HepG2 (cell line): ENCODE measurements at regions not wholly inside any gene's neighbourhood (a gene's known extent, or its start where the extent isn't known, plus 50 kb on each side); places are given as distances from the start of the nearest gene placed in this dataset.

Experiments used
- ATAC-seq: fragments of 200-7000 bp; cut with Tn5 transposase; 3 replicates; pipeline ENCODE4 v1.9.1; 2020; ENCODE audit warnings: mild to moderate bottlenecking, moderate library complexity
- BruUV-seq: library from RNA; stranded (reverse); fragments of 400-500 nt; replicated peaks from 2 replicates; lab custom pipeline; 2021; lab: Mats Ljungman, UMichigan
- CTCF ChIA-PET: fragments of 300-600 bp; formaldehyde crosslinking; extraction: SDS; loops from one replicate; lab custom pipeline; 2021; ENCODE audit warnings: low total read pairs, inconsistent platforms, low intra/inter-chr PET ratio; lab: Yijun Ruan, JAX
- POLR2A ChIA-PET: fragments of 350-600 bp; sonication (Branson Sonifier 250); formaldehyde crosslinking; loops from one replicate; lab custom pipeline; 2020; ENCODE audit warnings: antibody characterized with exemption, inconsistent platforms; lab: Yijun Ruan, JAX
- DNase-seq: peaks from one replicate; pipeline ENCODE4 v3.0.0-alpha.2; 2015; ENCODE audit warnings: low spot score
- FAIRE-seq: peaks from 3 replicates; lab custom pipeline; 2011; peaks lifted over from hg19 to GRCh38; lab: Jason Lieb, UNC
- H2AFZ ChIP-seq: one replicate; pipeline ENCODE4 v1.6.1; 2011; ENCODE audit warnings: low read length, inconsistent platforms
- H3K27ac ChIP-seq: fragments of 300-600 bp; 3 replicates; pipeline ENCODE4 v1.8.0; 2011; ENCODE audit warnings: mixed run types, mild to moderate bottlenecking, mixed read lengths, low read length, inconsistent platforms; ENCODE audit not compliant: insufficient read depth; ENCODE audit errors: extremely low read length
- H3K27me3 ChIP-seq, 2 experiments: fragments of 200-600 bp in 1 of 2; 2 replicates in 1 of 2; 3 replicates in 1 of 2; pipeline versions ENCODE4 v1.6.0 to v1.8.0; 2011; ENCODE audit warnings: low read length in 2 of 2, mild to moderate bottlenecking in 2 of 2, moderate library complexity in 2 of 2, inconsistent platforms in 1 of 2; ENCODE audit not compliant: insufficient read depth in 2 of 2, control insufficient read depth in 1 of 2
- H3K36me3 ChIP-seq, 2 experiments: fragments of 200-600 bp in 1 of 2; replicated peaks in 1 of 2; 2 replicates in 1 of 2; 3 replicates in 1 of 2; pipeline versions ENCODE4 v1.5.1 to v1.8.0; 2011; ENCODE audit warnings: low read length in 2 of 2, inconsistent platforms in 1 of 2; ENCODE audit not compliant: insufficient read depth in 2 of 2, control insufficient read depth in 1 of 2
- H3K4me1 ChIP-seq: 2 replicates; pipeline ENCODE4 v1.5.1; 2012; ENCODE audit warnings: low read length, inconsistent platforms; ENCODE audit not compliant: insufficient read depth
- H3K4me2 ChIP-seq: 2 replicates; pipeline ENCODE4 v1.6.0; 2011; ENCODE audit warnings: low read depth, low read length, inconsistent platforms
- H3K4me3 ChIP-seq, 3 experiments: fragments of 200-600 bp in 1 of 3; sonication (generic), shearing (Covaris generic) in 1 of 3; replicated peaks in 1 of 3; 2 replicates each; pipeline ENCODE4 v1.5.1; 2011 to 2016; ENCODE audit warnings: low read length in 3 of 3, inconsistent platforms in 2 of 3, low read depth in 2 of 3, mild to moderate bottlenecking in 2 of 3, control low read depth in 1 of 3, mixed read lengths in 1 of 3; ENCODE audit not compliant: insufficient read depth in 1 of 3
- H3K79me2 ChIP-seq: one replicate; pipeline ENCODE4 v1.6.1; 2011; ENCODE audit warnings: low read length, inconsistent platforms; ENCODE audit not compliant: insufficient read depth
- H3K9ac ChIP-seq: 2 replicates; pipeline ENCODE4 v1.6.0; 2011; ENCODE audit warnings: mild to moderate bottlenecking, low read depth, low read length, inconsistent platforms; ENCODE audit not compliant: insufficient read depth
- H3K9me3 ChIP-seq: 2 replicates; pipeline ENCODE4 v1.5.1; 2012; ENCODE audit warnings: mild to moderate bottlenecking, low read length
- H4K20me1 ChIP-seq: 2 replicates; pipeline ENCODE4 v1.6.0; 2011; ENCODE audit warnings: inconsistent platforms, mild to moderate bottlenecking, low read length, moderate library complexity; ENCODE audit not compliant: insufficient read depth
- CEBPB ChIP-seq: IDR thresholded peaks from 2 replicates; pipeline ENCODE4 v1.6.1; 2011; ENCODE audit warnings: low read depth, low read length, improper control_type of control experiment, borderline replicate concordance
- DNMT3B ChIP-seq: conservative IDR thresholded peaks from 2 replicates; pipeline ENCODE4 v1.6.1; 2016; ENCODE audit warnings: missing biosample characterization, control low read depth
- DPF2 ChIP-seq: sonication (generic); formaldehyde crosslinking; IDR thresholded peaks from 2 replicates; pipeline ENCODE4 v1.4.0; 2020; ENCODE audit warnings: mild to moderate bottlenecking, low read depth, missing genetic modification reagents, borderline replicate concordance
- DR1 ChIP-seq: sonication (generic); formaldehyde crosslinking; IDR thresholded peaks from 2 replicates; pipeline ENCODE4 v1.8.0; 2021; ENCODE audit warnings: mild to moderate bottlenecking, missing genetic modification reagents, inconsistent platforms
- HMG20A ChIP-seq: IDR thresholded peaks from 2 replicates; pipeline ENCODE4 v1.6.1; 2016; ENCODE audit warnings: borderline replicate concordance
- SAFB2 ChIP-seq: sonication (generic); formaldehyde crosslinking; IDR thresholded peaks from 2 replicates; pipeline ENCODE4 v1.5.1; 2020; ENCODE audit warnings: missing genetic modification reagents, low read depth, mild to moderate bottlenecking, borderline replicate concordance
- SNRNP70 ChIP-seq: fragments of 200-400 bp; formaldehyde crosslinking; IDR thresholded peaks from 2 replicates; pipeline ENCODE4 v1.6.1; 2017; ENCODE audit warnings: mild to moderate bottlenecking, low read depth, low read length, moderate library complexity
- ZNF431 ChIP-seq: sonication (generic); formaldehyde crosslinking; IDR thresholded peaks from 2 replicates; pipeline ENCODE4 v1.9.0; 2022; ENCODE audit warnings: missing genetic modification reagents, low read depth, mild to moderate bottlenecking, borderline replicate concordance
- ZNF670 ChIP-seq: sonication (generic); formaldehyde crosslinking; IDR thresholded peaks from 2 replicates; pipeline ENCODE4 v1.8.0; 2022; ENCODE audit warnings: mild to moderate bottlenecking, missing genetic modification reagents, borderline replicate concordance
- WGBS: methylation state at CpG from one replicate; pipeline ENCODE4 v1.1.6; 2017; ENCODE audit warnings: low lambda C conversion rate; 5-methylcytosine and 5-hydroxymethylcytosine counted together
- in situ Hi-C: cut with HindIII; loops from 2 replicates; pipeline ENCODE4 v1.10.0; 2017; ENCODE audit warnings: low pct_unique_long_range_greater_than_20kb; ENCODE audit not compliant: extremely low pct_ligation_motif_present
- intact Hi-C: fragments of 100-400 bp; cut with micrococcal nuclease; formaldehyde crosslinking; loops from one replicate; pipeline ENCODE4 v1.10.0; 2022; ENCODE audit not compliant: unreplicated experiment

GRCh38 chr6:139457476-139457875 is 83.0 kb upstream of the CITED2 start (continued):
- no peak for TF ChIP-seq ZNF670 (CRISPR knock-in tag)
- no peak for TF ChIP-seq SAFB2 (CRISPR knock-in tag)
- no peak for TF ChIP-seq DR1 (CRISPR knock-in tag)
- TF ChIP-seq ZNF431 (CRISPR knock-in tag), result no peak
- TF ChIP-seq DPF2 (CRISPR knock-in tag), result no peak
- TF ChIP-seq DNMT3B, result no peak
- no peak for TF ChIP-seq SNRNP70
- TF ChIP-seq, all 625 proteins: peak for 0

- H3K4me2 ChIP-seq, result no peak overlapping the region
Observed at GRCh38 chr6:139452148-139452876, 77.9 kb upstream of the CITED2 start.

More at GRCh38 chr6:139452148-139452876, 77.9 kb upstream of the CITED2 start:
- ChIA-PET CTCF (no interaction called here), POLR2A (no interaction called here)
- Histone ChIP-seq H3K36me3 (no peaks in the 10 kb centered on the region), H3K4me3 (no peak overlapping the region), H3K9me3 (no peaks in the 10 kb centered on the region), H4K20me1 (no peaks in the 10 kb centered on the region), H3K27me3 (no peaks in the 10 kb centered on the region), H3K4me1 (no peaks in the 10 kb centered on the region), H3K79me2 (no peaks in the 10 kb centered on the region), H2AFZ (no peak overlapping the region), H3K9ac (no peak overlapping the region), H3K27ac (no peak overlapping the region)
- no peak for ATAC-seq
- FAIRE-seq, result no peak
- no TSS peak for BruUV-seq
- WGBS, result 44% methylated on average over 2 of the region's 2 CpGs
- TF ChIP-seq HMG20A (CRISPR knock-in tag) (no peak), CEBPB (0 out of 2 replicates have a peak, but pooled peaks have one; percentile 0)
- DNase-seq, result no peak
- intact Hi-C loops (no loop called here), in situ Hi-C loops (no loop called here)
